ENCODE measurements at regions not wholly inside any gene's neighbourhood (a gene's known extent, or its start where the extent isn't known, plus 50 kb on each side); places are given as distances from the start of the nearest gene placed in this dataset.
"Not testable (repeated sequence)": the region's sequence is repeated elsewhere in the genome, so short reads cannot be mapped to it uniquely, and the experiment has no call there.

DNA sequence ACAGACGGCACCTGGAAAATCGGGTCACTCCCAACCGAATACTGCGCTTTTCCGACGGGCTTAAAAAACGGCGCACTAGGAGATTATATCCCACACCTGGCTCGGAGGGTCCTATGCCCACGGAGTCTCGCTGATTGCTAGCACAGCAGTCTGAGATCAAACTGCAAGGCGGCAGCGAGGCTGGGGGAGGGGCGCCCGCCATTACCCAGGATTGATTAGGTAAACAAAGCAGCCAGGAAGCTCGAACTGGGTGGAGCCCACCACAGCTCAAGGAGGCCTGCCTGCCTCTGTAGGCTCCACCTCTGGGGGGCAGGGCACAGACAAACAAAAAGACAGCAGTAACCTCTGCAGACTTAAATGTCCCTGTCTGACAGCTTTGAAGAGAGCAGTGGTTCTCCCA lies 64.5 kb downstream of the SLC30A10 start:
- H3K36me3 ChIP-seq (ENCODE audit: control insufficient read depth, insufficient read depth, low read length); FAIRE-seq; DNase-seq (ENCODE audit: low read depth); H3K4me3 ChIP-seq (ENCODE audit: low read depth, low read length); H3K27me3 ChIP-seq (ENCODE audit: control insufficient read depth, insufficient read depth, low read length): not testable (repeated sequence)

DNA sequence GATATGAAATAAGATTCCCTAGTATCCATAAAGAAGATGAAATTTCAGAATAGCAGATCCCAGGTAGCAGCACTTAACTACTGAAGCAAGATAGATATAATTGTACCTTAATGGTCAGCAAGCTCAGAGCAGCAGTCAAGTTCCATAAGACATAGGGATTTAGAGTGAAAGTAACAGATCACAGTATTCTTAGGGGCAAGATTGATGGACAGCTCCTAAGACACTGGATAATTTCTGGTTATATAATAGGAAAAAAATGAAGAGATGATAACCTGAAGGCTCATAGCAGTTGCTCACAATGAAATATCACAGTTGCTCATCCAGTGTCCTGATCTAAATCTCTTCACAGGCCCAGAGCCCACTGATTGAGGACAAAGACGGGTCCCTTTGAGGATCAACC lies 66.0 kb downstream of the SLC30A10 start:
- DNase-seq (ENCODE audit: low read depth) (no peak), FAIRE-seq (no peak)
- TF ChIP-seq, protein P1, sequence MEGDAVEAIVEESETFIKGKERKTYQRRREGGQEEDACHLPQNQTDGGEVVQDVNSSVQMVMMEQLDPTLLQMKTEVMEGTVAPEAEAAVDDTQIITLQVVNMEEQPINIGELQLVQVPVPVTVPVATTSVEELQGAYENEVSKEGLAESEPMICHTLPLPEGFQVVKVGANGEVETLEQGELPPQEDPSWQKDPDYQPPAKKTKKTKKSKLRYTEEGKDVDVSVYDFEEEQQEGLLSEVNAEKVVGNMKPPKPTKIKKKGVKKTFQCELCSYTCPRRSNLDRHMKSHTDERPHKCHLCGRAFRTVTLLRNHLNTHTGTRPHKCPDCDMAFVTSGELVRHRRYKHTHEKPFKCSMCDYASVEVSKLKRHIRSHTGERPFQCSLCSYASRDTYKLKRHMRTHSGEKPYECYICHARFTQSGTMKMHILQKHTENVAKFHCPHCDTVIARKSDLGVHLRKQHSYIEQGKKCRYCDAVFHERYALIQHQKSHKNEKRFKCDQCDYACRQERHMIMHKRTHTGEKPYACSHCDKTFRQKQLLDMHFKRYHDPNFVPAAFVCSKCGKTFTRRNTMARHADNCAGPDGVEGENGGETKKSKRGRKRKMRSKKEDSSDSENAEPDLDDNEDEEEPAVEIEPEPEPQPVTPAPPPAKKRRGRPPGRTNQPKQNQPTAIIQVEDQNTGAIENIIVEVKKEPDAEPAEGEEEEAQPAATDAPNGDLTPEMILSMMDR (IDR thresholded peaks at IDR 0.05; ENCODE audit: insufficient read depth, low read length, severe bottlenecking): no peak
- Histone ChIP-seq H3K36me3 (ENCODE audit: control insufficient read depth, insufficient read depth, low read length) (no peaks in the 10 kb centered on the region), H3K4me3 (ENCODE audit: low read depth, low read length) (no peak overlapping the region), H3K27me3 (ENCODE audit: control insufficient read depth, insufficient read depth, low read length) (no peaks in the 10 kb centered on the region)

DNA sequence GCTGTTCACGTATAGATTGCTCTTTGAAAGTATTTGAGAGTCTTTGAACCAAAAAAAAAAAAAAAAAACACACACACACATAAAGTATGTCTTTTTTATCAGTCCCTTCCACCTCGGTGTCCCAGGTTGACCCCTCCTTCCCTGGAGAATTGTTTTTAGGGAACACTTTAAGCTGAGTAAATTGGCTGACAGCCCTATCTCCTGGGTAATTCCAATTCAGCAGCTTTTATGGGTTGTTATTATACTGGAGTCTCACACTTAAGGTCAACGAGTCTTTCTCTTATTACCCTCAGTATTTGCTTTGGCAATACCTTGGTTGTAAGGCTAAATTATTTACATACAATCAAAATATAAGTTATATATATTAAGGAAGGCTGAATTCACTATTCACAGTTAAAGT lies 69.4 kb downstream of the SLC30A10 start:
- no peak overlapping the region for H3K4me3 ChIP-seq (ENCODE audit: low read depth, low read length)
- H3K27me3 ChIP-seq (ENCODE audit: control insufficient read depth, insufficient read depth, low read length): no peaks in the 10 kb centered on the region
- H3K36me3 ChIP-seq (ENCODE audit: control insufficient read depth, insufficient read depth, low read length): no peaks in the 10 kb centered on the region
- DNase-seq (ENCODE audit: low read depth) (no peak), FAIRE-seq (no peak)
- TF ChIP-seq, protein P1 (IDR thresholded peaks at IDR 0.05; ENCODE audit: insufficient read depth, low read length, severe bottlenecking): no peak

DNA sequence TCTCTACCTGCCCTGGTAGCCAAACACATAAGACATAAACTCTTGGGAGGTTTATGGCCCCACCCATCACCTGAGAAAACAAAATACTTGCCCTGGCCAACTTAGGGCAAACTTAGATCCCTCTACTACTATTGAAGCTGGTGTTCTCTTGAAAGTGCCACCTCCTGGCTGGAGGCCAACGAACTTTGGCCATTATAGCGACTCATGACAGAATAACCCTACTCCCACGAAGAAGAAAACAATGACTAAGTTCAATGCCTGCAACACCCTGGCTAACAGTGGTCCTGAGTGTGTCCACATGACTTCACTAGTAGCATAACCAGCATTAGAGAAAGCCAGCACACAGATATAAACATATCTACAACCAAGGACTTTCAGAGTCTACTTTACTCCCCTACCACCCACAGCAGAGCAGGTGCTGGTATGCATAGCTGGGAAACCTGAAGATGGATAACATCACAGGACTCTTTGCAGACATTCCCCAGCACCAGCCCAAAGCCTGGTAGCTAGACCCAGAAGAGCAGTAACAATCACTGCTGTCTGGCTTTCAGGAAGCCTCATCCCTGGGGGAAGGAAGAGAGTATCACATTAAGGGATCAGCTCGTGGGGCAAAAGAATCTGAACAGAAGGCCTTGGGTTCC lies 81.0 kb downstream of the SLC30A10 start:
- peak; percentile 23 for DNase-seq (ENCODE audit: low read depth)
- H3K36me3 ChIP-seq (ENCODE audit: control insufficient read depth, insufficient read depth, low read length): no peaks in the 10 kb centered on the region
- FAIRE-seq: no peak
- H3K4me3 ChIP-seq (ENCODE audit: low read depth, low read length): no peak overlapping the region
- TF ChIP-seq, protein P1 (IDR thresholded peaks at IDR 0.05; ENCODE audit: insufficient read depth, low read length, severe bottlenecking): no peak
- no peaks in the 10 kb centered on the region for H3K27me3 ChIP-seq (ENCODE audit: control insufficient read depth, insufficient read depth, low read length)

DNA sequence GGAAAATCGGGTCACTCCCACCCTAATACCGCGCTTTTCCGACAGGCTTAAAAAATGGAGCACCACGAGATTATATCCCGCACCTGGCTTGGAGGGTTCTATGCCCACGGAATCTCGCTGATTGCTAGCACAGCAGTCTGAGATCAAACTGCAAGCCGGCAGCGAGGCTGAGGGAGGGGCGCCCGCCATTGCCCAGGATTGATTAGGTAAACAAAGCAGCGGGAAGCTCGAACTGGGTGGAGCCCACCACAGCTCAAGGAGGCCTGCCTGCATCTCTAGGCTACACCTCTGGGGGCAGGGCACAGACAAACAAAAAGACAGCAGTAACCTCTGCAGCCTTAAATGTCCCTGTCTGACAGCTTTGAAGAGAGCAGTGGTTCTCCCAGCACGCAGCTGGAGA lies 88.8 kb downstream of the SLC30A10 start:
- not testable (repeated sequence) for H3K4me3 ChIP-seq (ENCODE audit: low read depth, low read length); FAIRE-seq; H3K27me3 ChIP-seq (ENCODE audit: control insufficient read depth, insufficient read depth, low read length); H3K36me3 ChIP-seq (ENCODE audit: control insufficient read depth, insufficient read depth, low read length); DNase-seq (ENCODE audit: low read depth)

DNA sequence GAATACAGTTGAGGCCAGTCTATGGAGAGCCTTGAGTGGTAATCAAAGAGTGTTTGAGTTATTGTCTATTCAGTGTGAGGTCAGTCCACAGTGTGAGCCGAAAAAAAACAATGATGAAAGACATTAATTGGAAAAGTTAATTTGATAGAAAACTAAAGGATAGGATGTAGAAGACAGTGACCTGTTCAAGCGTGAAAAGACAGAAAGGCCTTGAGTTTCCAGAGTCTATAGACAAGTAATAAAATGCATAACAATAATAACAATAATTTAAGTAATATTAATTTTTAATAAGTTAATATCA lies 90.4 kb downstream of the SLC30A10 start:
- TF ChIP-seq, protein P1 (IDR thresholded peaks at IDR 0.05; ENCODE audit: insufficient read depth, low read length, severe bottlenecking): no peak
- Histone ChIP-seq H3K4me3 (ENCODE audit: low read depth, low read length) (no peak overlapping the region), H3K27me3 (ENCODE audit: control insufficient read depth, insufficient read depth, low read length) (peaks cover 1% of the 10 kb centered on the region), H3K36me3 (ENCODE audit: control insufficient read depth, insufficient read depth, low read length) (no peaks in the 10 kb centered on the region)
- DNase-seq (ENCODE audit: low read depth): no peak
- FAIRE-seq: no peak

DNA sequence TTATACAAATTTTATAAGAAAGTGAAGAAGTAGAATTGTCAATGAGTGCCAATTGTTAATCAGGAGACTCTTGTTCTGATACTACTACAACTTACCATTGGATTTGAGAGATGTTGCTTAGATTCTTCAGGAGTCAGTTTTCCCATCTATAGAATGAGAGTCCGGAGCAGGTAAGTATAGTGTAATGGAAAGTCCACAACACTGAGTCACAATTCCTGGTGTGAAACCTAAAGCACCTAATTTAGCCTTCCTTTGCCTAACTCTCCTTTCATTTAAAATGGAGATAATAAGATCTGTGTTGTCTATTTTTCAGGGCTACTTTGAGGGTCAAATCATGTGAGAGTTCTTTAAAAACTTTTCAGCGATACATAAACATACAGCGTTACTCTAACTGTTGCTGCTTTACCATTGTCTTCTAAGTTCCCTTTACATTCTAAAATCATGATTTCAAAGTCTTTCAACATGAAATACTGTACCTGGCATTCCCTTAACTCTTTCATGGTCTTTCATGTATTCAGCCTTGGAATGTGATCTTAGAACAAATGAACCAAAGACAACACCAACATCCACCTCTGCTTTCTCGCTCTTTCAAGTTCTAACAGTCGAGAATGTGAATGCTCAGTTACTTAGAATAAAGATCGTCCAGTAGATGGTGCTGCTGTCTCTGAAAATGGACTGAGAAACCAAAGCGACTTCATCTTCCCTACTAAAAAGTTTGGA lies 90.9 kb downstream of the SLC30A10 start:
- FAIRE-seq (no peak), DNase-seq (ENCODE audit: low read depth) (peak; percentile 51)
- H3K27me3 ChIP-seq (ENCODE audit: control insufficient read depth, insufficient read depth, low read length): peaks cover 1% of the 10 kb centered on the region
- TF ChIP-seq, protein P1 (IDR thresholded peaks at IDR 0.05; ENCODE audit: insufficient read depth, low read length, severe bottlenecking): peak; percentile 58
- H3K4me3 ChIP-seq (ENCODE audit: low read depth, low read length): no peak overlapping the region
- no peaks in the 10 kb centered on the region for H3K36me3 ChIP-seq (ENCODE audit: control insufficient read depth, insufficient read depth, low read length)
